CD4-positive, alpha-beta T cell treated with Interleukin-12 subunit alpha and Interleukin-12 subunit beta, for 1 hour (primary cell): ENCODE measurements at regions not wholly inside any gene's neighbourhood (a gene's known extent, or its start where the extent isn't known, plus 50 kb on each side); places are given as distances from the start of the nearest gene placed in this dataset.
"Not testable (repeated sequence)": the region's sequence is repeated elsewhere in the genome, so short reads cannot be mapped to it uniquely, and the experiment has no call there.

Experiments
- DNase-seq: peaks from one replicate; pipeline ENCODE4 v3.0.0-alpha.2; 2020

DNA sequence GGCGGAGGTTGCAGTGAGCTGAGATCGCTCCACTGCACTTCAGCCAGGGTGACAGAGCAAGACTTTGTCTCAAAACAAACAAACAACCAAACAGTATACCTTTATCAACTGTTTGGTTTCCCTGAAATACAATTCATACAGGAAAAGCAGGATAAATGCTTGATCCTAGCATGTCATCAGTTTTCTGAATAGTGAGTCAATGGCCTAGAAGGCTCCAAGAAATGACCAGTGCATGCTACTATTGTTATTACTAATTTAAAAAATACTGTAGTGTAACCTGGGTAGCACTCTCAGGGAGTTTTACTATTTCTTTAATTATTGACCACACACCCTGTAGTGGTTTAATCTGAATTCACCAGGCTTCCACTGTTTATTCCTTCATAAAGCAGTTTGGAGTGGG is 101.0 kb upstream of the PTPN3 start:
- DNase-seq = no peak

DNA sequence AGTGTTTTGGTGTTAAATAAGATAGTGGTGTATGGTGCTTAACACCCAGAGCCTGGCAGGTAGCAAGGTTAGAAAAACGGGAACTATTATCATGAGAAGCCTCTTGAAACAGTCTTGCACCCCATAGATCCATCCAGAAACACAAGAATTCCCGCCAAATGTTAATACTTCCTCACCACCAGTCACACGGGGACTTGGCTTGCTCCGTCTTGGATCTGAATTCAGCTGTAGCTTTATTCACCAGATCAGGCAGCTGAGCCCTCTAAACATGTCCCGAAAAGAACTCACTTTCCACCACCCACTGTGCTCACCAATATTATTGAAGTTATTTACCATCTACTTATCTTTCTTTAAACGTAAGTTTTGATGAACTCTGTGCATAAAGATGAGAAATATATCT is 101.6 kb upstream of the PTPN3 start:
- no peak for DNase-seq

DNA sequence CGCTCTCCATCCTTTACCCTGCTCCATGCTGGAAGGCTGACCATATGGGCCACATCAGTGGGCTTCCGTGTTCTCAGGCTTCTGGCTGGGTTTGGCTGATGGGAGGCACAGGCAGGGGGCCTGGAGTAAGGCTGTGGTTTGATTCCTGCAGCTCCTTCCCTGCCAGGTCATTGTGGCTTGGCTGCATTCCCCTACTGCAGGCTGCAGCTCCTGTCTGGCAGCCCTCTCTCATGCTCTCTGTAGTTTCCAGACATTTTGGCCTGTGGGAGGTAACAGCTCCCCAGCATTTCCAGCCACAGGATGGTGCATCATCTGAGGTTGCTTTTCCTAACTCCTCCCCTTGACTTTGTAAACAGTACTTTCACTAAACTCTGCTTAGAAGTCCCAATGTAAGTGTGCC is 102.0 kb upstream of the PTPN3 start:
- no peak for DNase-seq

DNA sequence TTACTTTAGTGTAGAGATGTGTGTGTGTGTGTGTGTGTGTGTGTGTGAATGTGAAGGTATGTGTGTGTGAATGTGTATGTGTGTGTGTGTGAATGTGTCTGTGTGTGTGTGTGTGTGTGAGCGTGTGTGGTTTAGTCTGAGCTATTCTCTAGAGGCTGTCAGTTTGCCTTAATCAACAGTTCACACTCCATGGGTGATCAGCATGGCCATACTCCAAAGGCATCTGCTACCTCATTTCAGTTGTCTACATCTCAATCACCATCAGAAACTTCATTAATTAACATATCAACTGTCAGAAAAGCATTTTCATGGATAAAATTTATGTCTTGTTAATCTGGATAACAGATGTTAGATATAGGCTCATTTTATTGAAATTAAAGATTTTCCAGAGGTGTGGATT is 103.1 kb upstream of the PTPN3 start:
- no peak for DNase-seq

DNA sequence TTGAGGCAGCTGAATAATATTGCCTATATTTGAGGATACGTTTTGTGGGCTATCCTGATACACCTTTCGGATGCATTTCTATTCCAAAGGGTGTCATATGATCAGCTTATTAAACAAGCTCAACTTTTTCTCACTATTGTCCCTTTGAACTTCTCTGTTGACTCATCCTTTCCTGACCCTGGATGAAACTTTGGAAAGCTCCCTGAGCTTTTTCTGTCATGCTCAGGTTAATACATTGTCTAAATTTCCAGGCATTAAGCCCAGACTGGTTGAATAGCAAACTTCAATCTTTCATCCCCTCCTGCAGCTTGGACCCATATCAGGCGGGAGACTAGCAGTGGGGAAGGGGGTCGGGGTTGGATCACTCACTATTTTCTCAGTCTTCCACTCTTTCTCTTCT is 104.9 kb upstream of the PTPN3 start:
- no peak for DNase-seq

DNA sequence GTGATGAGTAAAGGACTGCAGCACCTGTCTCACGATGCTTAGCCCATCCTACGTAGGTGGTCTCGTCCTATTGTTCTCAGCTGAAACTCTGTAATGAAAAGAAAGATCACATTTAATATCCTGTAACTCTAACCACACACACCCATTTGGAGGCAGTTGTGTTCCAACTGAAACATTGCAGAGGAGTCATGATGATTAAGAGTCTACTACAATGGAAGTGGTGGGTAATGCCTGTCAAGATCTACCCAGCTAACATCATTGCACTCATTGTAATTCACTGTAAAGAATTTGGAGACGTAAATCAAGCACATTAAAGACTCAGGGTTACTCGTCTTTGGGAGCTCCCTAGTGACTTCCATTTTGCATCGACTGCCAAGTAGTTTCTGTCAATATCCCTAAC is 106.0 kb upstream of the PTPN3 start:
- DNase-seq = no peak

DNA sequence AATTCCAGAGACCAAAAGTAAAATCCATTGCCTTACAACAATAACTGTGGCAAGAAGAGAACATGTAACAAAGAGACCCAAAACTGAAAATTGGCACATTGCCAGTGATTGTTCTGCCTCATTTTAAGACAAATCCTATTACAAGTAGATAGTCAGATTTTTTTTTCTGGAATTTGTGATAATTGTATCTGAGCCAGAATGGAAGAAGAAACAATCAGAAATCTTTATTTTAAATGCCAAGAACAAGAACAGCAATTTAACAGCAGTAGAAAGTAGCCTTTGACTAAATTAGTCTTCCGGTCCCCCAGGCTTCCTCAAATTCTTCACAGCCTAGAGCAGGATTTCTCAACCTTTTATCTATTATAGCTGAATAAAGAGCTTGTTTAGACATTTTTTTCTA is 106.7 kb upstream of the PTPN3 start:
- DNase-seq = no peak

DNA sequence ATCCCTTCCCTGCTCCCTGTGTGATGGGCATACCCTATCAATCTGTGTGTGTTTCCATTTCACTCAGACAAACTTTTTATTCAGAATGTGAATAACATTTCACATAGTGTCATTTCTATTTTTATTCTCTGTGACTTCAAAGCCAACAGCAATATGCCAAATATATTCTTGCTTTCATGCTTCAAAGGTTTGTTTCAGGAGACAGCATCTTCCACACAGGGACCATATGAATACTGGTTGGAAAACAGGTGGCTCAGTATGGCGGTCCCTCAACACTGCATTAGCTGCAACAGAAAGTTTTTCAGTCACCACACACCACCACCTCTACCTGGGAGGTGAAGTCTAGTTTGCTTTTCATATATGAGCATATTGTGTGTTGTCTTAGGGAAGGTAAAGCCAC is 111.0 kb upstream of the PTPN3 start:
- DNase-seq = no peak

DNA sequence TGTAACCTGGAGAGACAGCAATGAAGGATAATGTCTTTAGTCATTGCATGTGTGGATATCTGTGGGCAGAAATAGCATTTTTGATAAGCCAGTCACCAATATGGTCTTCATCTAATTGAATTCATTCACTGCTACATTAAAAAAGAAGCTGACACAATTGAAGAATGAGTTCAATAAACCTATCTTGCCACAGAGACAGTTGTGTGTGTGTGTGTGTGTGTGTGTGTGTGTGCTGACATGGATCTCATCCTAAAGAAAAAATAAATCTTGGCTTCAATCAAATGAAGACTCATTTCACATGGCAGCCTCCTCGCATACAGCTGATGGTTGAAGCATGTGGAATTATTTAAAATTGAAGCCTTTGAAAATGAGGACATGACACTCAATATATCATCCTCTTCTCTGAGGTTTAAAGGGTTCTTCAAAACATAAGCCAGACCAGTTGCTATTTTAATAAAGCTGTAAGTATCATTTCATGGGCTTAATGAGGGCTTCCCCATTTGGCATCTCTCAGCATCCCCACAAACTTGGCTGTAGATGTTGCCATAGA is 118.5 kb upstream of the PTPN3 start:
- no peak for DNase-seq

DNA sequence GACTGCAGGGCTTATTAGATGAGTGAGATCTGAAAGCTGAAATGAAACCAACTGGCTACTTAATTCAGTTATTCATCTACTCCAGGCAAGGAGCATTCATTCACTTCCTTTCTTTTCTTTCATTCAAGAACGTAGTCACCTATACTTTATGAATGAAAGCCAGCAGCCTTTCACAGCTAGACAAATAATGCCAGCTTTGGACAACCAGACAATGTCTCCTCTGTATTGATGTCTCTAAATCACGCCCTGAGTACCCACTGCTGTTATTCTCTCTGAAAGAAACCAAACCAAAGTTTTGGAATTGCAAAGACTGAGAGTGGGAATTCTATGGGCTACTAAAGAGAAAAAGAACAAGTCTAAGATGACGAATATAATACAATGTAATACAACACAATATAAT is 121.2 kb upstream of the PTPN3 start:
- no peak for DNase-seq

DNA sequence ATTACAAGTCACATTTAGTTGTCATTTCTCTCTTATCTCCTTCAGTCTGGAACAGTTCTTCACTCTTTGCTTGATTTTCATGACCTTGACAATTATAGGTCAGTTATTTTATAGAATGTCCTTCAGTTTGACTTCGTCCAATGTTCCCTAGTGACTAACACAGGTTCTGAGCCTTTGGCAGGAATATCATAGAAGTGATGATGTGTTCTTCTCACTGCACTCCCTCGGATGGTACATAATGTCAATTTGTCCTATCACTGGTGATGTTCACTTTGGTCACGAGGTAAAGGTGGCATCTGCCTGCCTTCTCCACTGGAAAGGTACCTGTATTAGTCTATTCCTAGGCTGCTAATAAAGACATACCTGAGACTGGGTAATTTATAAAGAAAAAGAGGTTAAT is 126.0 kb upstream of the PTPN3 start:
- DNase-seq = no peak

DNA sequence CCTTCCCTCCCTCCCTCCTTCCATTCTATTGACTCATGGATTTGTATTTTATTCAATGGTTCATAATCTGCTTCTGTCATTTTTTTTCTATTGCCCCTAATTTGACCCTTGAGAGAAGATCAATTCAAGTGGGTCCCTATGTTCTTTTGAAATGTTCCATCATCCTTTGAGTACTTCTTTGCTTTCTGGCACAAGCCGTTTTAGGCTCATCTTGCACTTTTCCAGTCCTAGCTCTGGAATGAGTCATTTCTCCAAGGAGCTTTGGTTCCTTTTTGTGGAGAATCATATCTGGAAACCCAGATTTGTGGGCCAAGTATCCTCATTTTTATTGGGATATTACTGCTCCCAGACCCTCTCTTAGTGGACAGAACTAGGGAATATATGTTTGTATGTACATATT is 126.8 kb upstream of the PTPN3 start:
- DNase-seq = no peak

DNA sequence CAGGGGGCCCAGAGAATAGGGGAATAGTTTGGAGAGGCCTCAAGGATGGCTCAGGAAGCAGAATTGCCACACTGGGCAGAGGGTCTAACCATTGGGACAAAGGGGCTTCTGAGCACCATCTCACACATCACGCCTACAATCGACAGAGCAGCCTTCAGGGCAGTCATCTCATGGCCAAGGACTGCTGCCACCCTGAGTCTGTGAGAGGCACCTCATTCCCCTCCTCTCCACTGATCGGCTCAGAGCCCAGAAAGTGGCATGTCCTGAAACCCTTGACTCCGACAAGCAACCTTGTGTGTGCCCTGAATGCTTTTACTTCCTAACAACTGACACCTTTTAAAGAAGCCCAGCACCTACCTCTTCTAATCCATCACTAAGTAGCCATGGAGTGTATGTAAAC is 128.9 kb upstream of the PTPN3 start:
- no peak for DNase-seq

DNA sequence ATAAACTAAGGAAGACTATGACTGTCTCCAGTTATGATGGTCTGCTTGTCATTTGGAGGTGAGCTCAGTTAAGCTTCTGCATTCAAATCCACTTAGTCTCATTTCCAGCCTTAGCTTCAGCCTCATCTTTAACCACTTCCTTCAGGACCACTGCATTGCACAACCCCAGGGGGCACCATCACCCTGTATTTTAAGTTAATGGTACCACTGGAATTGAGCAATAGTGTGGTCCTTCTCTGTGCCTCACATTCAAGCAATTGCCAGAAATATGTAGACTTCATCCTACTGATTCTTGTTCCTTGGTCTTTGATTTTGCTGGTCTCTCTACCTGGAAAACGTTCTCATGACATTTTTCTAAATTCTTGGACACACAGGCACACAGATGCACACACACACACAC is 131.5 kb upstream of the PTPN3 start:
- no peak for DNase-seq

DNA sequence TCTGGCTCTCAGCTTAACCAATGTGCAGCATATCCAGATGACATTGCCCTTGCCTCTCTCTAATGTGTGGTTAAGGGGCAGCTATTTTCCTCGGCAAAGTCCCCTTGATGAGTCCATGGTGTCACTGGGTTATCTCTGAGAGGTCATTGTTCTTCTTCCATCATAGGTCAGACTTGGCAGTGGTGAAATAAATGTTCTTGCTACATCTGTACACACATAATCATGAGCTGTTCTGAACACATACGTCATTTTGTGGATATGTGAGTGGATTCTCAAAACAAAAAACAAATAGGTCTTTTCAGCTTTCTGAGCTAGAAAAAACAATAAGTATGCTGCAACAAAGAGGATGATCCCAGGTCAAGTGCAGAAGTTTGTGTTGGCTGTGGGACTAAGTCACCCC is 134.7 kb upstream of the PTPN3 start:
- no peak for DNase-seq

DNA sequence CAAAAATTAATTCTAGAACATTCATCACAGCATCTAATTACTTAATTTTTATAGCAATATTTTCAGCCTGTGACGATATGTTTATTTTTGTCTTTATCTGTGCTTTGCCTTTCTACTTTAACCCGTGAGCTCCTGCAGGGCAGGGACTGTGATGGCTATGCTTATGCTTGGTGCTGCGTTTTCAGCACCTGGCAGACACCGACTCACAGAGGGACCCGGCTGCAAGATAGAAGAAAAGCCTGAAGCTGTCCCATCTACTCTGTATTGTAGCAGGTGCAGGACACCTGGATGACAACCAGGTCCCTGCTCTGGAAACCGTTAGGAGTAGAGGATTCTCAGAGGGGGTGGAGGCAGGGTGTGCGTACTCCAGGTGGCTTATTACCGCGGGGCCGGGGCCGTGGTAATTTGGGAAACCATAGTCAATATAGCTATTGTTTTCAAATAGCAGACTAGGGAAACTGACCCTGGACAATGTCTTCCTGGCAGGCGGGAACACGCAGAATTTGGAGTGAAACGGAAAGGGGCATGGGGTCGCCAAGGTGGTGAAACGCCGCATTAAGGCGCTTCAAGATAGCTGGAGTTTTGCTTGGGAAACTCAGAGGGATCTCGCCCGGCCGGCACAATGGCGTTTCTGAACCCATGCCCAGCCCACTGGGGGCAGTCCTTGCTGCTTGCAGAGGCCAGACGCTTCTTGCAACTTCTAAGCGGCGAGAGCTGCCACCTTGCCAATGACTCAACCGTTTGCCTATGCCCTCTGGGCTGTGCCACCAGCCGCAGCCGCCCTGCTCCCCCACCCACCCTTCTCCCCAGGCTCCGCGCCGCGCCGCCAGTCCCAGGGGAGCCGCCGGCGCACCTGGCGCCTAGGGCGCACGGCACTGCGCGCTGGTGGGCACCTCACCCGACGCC is 140.1 kb upstream of the PALM2AKAP2 start:
- DNase-seq = no peak

DNA sequence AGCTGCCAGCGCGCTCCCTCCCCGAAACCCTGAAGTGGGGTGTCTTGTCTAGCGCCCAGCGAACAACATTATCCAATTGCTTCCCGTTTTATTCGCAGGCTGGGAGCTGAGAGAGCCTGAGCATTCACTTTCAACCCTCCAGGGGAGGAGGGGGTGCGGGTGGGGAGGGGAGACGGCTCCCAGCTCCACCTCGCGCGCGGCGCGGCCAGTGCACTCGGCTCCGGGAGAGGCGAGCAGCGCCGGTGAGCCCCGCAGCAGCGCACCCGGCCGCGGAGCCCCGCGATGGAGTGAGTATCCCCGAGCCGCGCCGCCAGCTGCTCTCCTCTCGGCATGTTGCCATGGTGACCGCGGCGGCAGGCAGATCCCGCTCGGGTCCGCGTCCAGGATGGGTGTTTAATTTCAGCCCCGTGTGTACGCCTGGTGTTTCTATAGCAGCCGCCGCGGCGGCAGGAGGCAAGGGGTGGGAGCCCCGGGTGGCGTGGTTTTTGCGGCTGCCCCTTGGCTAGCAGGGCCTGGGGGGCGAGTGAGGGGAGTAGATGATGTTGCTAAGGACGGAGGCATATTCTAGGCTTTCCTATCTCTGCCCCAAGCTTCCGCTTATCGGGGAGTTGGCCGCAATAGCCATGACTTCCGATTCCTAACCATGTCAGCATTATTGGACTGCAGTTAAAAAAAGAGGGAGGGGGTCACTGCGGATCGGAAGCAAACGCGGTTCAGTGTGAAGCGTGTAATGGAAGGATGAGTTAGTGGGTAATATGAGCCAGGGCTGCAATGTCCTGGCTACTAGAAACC is 139.2 kb upstream of the PALM2AKAP2 start:
- no peak for DNase-seq

DNA sequence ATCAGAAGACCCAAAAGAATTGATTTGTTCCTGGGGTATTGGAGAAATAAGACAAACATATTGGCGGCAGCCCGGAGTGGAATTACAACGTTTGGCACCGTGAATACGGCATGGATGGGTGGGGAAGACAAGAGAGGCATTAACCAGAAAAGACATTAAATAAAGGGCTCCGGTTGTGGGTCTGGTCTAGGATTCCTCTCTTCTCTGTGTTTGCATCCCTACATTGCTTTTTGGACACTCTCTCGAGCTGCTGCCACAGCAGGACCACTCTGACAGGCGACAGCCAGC is 138.7 kb upstream of the PALM2AKAP2 start:
- no peak for DNase-seq

DNA sequence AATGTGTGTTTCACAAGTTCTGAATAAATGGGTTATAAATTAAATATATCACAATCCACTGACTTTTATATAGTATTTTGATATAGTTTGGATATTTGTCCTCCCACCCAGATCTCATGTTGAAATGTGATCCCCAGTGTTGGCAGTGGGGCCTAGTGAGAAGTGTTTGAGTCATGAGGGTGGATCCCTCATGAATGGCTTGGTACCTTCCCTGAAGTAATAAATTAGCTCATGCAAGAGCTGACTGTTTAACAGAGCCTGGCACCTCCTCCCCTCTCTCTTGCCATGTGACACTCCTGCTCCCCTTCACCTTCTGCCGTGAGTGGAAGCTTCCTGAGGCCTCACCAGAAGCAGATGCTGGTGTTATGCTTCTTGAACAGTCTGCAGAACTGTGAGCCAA is 127.9 kb upstream of the PALM2AKAP2 start:
- no peak for DNase-seq

DNA sequence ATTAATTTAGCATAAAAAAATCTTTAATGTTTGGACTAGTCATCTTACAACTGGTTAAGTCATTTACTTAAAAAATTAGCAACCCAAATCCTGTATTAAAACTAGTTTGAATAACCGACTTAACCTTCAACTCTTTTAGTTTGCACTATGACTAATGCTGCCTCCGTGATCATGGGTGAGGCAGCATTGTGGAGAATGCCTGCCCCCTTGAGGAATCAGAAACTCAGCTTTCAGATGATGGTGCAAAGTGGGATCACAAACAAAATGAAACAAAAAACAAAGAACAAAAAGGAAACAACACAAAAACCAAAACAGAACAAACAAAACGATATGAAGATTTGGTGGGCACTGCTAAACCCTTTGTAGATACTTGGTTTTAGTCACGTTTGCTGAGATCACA is 127.0 kb upstream of the PALM2AKAP2 start:
- no peak for DNase-seq

DNA sequence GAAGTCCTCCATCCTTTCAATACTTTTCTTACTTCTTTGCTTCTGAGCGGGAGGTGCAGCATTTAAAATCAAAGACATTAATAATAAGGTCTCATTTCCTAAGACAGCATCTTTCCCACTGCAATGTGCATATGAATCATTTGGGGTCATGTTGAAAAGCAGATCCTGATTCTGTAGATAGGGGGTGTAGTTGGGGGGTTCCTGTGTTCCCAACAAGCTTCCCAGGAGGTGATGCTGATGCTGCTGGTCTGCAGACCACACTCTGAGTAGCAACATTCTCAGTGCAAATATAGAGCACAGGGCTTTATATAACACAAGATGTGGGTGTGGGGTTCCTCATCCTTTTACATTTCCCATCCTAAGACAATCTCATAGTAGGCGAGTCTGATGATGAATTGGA is 126.5 kb upstream of the PALM2AKAP2 start:
- no peak for DNase-seq

DNA sequence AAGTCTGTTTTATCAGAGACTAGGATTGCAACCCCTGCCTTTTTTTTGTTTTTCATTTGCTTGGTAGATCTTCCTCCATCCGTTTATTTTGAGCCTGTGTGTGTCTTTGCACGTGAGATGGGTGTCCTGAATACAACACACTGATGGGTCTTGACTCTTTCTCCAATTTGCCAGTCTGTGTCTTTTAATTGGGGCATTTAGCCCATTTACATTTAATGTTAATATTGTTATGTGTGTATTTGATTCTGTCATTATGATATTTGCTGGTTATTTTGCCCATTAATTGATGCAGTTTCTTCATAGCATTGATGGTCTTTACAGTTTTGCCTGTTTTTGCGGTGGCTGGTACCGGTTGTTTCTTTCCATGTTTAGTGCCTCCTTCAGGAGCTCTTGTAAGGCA is 116.0 kb upstream of the PALM2AKAP2 start:
- not testable (repeated sequence) for DNase-seq

DNA sequence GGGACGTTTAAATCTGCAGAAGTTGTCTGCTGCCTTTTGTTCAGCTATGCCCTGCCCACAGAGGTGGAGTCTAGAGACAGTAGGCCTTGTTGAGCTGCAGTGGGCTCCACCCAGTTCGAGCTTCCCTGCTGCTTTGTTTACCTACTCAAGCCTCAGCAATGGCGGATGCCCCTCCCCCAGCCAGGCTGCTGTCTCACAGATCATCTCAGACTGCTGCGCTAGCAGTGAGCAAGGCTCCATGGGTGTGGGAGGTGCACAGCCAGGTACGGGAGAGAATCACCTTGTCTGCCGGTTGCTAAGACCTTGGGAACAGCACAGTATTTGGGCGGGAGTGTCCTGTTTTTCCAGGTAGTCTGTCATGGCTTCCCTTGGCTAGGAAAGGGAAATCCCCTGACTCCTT is 114.3 kb upstream of the PALM2AKAP2 start:
- not testable (repeated sequence) for DNase-seq

DNA sequence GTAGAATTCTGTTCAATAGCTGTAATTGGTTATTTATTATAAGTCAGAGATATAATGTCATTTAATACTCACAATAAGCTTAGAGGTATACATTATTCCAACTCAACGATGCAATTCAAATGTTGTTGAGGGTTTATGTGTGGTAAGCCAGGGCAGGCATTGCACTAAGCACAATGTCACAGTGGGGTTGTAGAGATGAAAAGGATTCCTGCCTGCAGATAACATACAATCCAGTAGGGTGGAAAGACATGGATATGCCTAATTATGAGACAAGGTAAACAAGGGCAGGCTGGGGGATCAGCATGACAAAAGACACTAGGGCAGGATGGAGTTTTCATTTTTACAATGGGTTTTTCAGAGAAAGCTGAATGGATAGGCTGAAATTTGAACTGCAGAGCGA is 98.7 kb upstream of the PALM2AKAP2 start:
- no peak for DNase-seq
